ENCODE measurements at regions not wholly inside any gene's neighbourhood (a gene's known extent, or its start where the extent isn't known, plus 50 kb on each side); places are given as distances from the start of the nearest gene placed in this dataset.

DNA sequence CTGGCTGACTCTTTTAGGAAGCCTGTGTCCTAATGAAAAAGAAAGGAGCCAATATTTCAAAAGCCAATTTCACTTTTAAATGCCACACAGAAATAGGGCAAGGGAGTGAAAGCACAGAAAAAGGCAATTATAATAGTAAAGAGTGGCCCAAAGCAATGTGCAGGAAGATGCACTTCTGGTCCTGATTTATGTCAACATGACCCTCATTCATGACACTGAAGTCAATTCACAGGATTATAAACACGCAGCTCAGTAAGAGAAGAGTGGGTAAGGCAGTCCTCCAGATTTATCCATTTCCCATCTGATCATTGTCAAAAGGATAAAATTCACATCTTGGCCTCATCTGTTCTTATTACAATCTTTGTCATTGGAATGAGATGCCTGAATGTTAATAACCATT lies 1049.7 kb upstream of the RAG2 start:
- DNase-seq, result no peak
- TF ChIP-seq GATA1 (IDR thresholded peaks at IDR 0.05; ENCODE audit: low read depth, low read length) (no peak), POLR2A (IDR thresholded peaks at IDR 0.05; ENCODE audit: low read length) (no peak)

DNA sequence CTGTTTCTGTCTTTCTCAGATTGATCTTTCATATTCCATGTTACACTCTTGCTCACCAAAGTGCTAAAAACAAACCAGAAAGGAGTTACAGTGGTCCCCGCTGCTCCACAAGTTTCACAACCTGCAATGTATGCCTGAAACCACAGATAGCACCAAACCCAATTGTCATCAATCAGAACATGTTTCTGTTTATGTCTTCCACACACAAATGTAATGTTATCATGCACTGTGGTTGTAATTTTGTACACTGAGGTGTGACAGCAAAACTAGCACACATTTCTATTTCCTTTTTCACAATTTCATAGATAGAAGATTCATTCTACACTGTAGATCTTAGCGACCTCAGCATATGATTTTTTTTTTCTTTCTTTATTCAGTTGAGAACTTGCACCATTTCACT lies 1045.9 kb upstream of the RAG2 start:
- DNase-seq, result no peak
- TF ChIP-seq POLR2A (IDR thresholded peaks at IDR 0.05; ENCODE audit: low read length), result no peak
- TF ChIP-seq GATA1 (IDR thresholded peaks at IDR 0.05; ENCODE audit: low read depth, low read length), result no peak

GRCh38 chr11:37642296-37642695 lies 1044.3 kb upstream of the RAG2 start:
- no peak for TF ChIP-seq GATA1 (IDR thresholded peaks at IDR 0.05; ENCODE audit: low read depth, low read length)
- no peak for TF ChIP-seq POLR2A (IDR thresholded peaks at IDR 0.05; ENCODE audit: low read length)
- DNase-seq, result no peak

GRCh38 chr11:37632748-37633147 lies 1034.7 kb upstream of the RAG2 start:
- TF ChIP-seq POLR2A (IDR thresholded peaks at IDR 0.05; ENCODE audit: low read length) (no peak), GATA1 (IDR thresholded peaks at IDR 0.05; ENCODE audit: low read depth, low read length) (no peak)
- DNase-seq, result no peak

- no peak for TF ChIP-seq POLR2A (IDR thresholded peaks at IDR 0.05; ENCODE audit: low read length)
- no peak for TF ChIP-seq GATA1 (IDR thresholded peaks at IDR 0.05; ENCODE audit: low read depth, low read length)
- DNase-seq, result no peak
Observed at GRCh38 chr11:37630866-37631265, 1032.8 kb upstream of the RAG2 start.

DNA sequence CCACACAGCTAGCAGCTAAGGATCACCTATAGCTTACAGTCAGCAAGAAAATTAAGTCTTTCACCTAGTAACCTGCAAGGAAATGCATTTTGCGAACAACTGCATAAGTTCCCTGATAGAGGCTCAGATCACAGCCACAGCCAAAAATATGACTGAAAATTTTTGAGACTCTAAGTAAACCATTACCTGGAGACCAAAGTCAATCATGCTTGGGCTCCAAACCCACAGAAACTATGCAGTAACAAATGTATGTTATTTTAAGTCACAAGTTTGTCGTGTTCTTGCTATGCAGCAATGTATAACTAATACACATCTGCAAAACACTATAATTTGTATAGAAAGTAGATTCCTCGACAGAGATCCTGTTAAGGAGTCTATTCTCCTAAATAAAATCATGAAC lies 1025.7 kb upstream of the RAG2 start:
- no peak for DNase-seq
- TF ChIP-seq POLR2A (IDR thresholded peaks at IDR 0.05; ENCODE audit: low read length) (no peak), GATA1 (IDR thresholded peaks at IDR 0.05; ENCODE audit: low read depth, low read length) (no peak)

GRCh38 chr11:37621662-37622061 lies 1023.6 kb upstream of the RAG2 start:
- no peak for DNase-seq
- TF ChIP-seq POLR2A (IDR thresholded peaks at IDR 0.05; ENCODE audit: low read length) (no peak), GATA1 (IDR thresholded peaks at IDR 0.05; ENCODE audit: low read depth, low read length) (no peak)

DNA sequence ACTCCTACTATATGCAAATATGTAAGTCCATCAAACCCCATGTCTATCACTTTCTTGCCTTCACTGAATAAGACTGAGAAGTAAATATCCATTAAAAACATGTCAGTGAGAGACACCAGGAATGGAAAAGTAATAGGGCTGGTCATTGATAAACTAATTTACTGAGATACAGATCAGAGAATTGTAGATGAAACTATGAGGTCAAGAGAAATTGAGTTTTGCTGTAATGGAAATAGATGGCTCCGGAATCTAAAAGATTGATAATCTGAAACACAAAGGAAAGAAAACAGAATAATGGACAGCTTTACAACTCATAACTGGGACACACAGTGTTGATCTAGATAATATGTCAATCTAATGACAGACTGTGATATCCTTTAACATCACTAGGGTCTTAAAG lies 1018.3 kb upstream of the RAG2 start:
- no peak for TF ChIP-seq POLR2A (IDR thresholded peaks at IDR 0.05; ENCODE audit: low read length)
- TF ChIP-seq GATA1 (IDR thresholded peaks at IDR 0.05; ENCODE audit: low read depth, low read length), result no peak
- DNase-seq, result no peak

DNA sequence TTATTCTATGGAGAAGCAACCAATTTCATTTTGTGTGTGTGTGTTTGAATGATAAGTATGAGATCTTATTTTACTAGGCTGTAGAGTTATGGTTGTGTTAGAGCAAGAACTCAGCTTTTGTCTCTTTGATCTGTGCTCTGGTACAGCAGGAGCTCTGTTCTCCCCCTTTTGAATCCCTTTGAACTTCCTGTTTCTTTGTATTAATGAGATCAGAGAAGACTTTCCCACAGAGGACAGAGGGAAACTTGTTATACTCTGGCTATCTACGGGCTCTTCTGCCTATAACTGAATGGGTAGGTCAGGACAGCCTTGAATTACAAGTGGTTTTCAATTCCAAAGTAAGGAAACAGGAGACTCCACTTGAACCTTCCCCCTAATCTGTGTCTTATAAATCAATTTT lies 1015.0 kb upstream of the RAG2 start:
- no peak for DNase-seq
- TF ChIP-seq GATA1 (IDR thresholded peaks at IDR 0.05; ENCODE audit: low read depth, low read length) (no peak), POLR2A (IDR thresholded peaks at IDR 0.05; ENCODE audit: low read length) (no peak)

DNA sequence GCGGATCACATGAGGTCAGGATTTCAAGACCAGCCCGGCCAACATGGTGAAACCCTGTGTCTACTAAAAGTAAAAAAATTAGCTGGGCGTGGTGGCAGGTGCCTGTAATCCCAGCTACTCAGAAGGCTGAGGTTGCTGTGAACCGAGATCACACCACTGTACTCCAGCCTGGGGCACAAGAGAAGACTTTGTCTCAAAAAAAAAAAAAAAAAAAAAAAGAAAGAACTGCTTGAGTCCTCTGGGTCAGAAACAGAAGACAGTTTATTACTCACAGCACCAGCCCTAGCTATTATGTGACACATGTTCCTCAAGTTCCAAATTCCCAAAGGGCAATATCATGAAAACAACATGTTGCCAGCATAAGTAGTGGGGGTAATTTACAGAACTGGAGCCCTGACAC lies 1014.1 kb upstream of the RAG2 start:
- TF ChIP-seq POLR2A (IDR thresholded peaks at IDR 0.05; ENCODE audit: low read length) (no peak), GATA1 (IDR thresholded peaks at IDR 0.05; ENCODE audit: low read depth, low read length) (no peak)

DNA sequence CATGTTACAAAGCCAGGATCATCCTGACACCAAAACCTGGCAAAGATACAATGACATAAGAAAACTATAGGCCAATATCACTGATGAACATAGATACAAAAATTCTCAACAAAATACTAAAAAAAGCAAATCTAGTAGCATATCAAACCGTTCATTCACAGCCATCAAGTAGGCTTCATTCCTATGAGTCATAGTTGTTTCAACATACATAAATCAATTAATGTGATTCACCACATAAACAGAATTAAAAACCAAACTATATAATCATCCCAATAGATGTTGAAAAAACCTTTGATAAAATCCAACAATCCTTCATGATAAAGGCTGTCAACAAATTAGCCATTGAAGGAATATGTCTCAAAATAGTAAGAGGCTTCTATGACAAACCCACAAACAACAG lies 1007.2 kb upstream of the RAG2 start:
- no peak for DNase-seq

More for the DNA sequence above, 1014.1 kb upstream of the RAG2 start:
- DNase-seq, result no peak

DNA sequence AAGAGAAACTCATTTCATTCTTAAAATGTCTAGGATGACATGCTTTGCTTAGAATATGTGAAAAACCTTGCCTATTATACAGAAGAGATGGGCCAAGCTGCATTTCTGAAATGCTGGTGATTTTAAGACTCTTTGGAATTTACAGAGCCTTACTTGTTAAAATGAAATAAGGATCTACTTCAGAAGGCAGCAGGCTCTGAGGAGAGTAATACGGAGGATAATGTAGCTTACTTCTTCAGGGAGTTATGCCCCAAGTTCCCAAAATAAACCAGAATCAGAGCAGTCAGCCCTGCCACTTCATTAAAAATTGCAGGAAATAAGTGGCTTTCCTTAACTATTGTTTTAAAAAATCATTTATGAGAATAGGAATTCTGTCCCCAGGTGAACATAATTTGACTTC lies 1000.3 kb upstream of the RAG2 start:
- TF ChIP-seq GATA1 (IDR thresholded peaks at IDR 0.05; ENCODE audit: low read depth, low read length), result no peak
- TF ChIP-seq POLR2A (IDR thresholded peaks at IDR 0.05; ENCODE audit: low read length), result no peak
- no peak for DNase-seq

More for the DNA sequence above, 1007.2 kb upstream of the RAG2 start:
- TF ChIP-seq POLR2A (IDR thresholded peaks at IDR 0.05; ENCODE audit: low read length), result no peak
- TF ChIP-seq GATA1 (IDR thresholded peaks at IDR 0.05; ENCODE audit: low read depth, low read length), result no peak

DNA sequence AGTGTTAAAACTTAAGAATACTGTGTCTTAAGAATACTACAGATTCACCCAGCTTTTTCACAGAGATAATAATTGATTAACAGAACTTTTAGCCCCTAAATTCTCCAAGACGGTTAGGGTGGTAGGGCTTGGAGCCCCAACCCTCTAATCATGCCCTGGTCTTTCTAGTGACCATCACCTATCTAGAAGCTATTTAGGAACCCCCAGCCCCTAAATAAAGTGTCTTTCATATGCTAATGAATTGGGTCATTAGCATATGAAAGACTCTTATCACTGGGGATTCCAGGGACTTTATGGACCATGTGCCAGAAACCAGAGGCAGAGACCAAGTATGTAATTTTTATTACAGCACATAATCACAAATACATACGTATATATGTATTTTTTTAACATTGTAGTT lies 999.7 kb upstream of the RAG2 start:
- TF ChIP-seq POLR2A (IDR thresholded peaks at IDR 0.05; ENCODE audit: low read length) (no peak), GATA1 (IDR thresholded peaks at IDR 0.05; ENCODE audit: low read depth, low read length) (no peak)
- DNase-seq, result no peak

- no peak for DNase-seq
- TF ChIP-seq POLR2A (IDR thresholded peaks at IDR 0.05; ENCODE audit: low read length) (no peak), GATA1 (IDR thresholded peaks at IDR 0.05; ENCODE audit: low read depth, low read length) (no peak)
Observed at GRCh38 chr11:37595845-37596244, 997.8 kb upstream of the RAG2 start.

GRCh38 chr11:37574361-37574760 lies 976.3 kb upstream of the RAG2 start:
- no peak for DNase-seq
- TF ChIP-seq POLR2A (IDR thresholded peaks at IDR 0.05; ENCODE audit: low read length) (no peak), GATA1 (IDR thresholded peaks at IDR 0.05; ENCODE audit: low read depth, low read length) (no peak)
